ENCODE measurements at regions not wholly inside any gene's neighbourhood (a gene's known extent, or its start where the extent isn't known, plus 50 kb on each side); places are given as distances from the start of the nearest gene placed in this dataset.
"Not testable (repeated sequence)": the region's sequence is repeated elsewhere in the genome, so short reads cannot be mapped to it uniquely, and the experiment has no call there.

DNA sequence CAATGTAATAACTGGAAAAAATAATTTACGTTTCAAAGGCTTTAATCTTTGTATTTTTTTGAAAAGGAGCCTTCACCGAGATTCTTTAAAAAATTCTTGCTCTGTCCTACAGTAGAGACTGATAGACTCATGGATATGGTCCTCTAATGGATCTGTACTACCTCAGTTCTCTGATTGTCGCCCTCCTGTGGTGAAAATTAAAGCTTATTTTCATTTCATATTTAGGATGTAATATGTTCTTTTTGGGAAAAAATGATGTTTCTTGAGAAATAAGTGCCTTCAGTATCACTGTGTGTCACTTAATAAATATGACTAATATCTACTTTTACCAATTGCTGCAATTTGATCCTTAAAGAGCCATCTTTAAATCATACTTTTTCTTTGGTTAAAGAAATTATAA is 4593.3 kb upstream of the OR11H1 start:
- H3K27ac ChIP-seq, result not testable (repeated sequence)
- TF ChIP-seq, protein P1, sequence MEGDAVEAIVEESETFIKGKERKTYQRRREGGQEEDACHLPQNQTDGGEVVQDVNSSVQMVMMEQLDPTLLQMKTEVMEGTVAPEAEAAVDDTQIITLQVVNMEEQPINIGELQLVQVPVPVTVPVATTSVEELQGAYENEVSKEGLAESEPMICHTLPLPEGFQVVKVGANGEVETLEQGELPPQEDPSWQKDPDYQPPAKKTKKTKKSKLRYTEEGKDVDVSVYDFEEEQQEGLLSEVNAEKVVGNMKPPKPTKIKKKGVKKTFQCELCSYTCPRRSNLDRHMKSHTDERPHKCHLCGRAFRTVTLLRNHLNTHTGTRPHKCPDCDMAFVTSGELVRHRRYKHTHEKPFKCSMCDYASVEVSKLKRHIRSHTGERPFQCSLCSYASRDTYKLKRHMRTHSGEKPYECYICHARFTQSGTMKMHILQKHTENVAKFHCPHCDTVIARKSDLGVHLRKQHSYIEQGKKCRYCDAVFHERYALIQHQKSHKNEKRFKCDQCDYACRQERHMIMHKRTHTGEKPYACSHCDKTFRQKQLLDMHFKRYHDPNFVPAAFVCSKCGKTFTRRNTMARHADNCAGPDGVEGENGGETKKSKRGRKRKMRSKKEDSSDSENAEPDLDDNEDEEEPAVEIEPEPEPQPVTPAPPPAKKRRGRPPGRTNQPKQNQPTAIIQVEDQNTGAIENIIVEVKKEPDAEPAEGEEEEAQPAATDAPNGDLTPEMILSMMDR (IDR thresholded peaks at IDR 0.05), result peak; percentile 75

DNA sequence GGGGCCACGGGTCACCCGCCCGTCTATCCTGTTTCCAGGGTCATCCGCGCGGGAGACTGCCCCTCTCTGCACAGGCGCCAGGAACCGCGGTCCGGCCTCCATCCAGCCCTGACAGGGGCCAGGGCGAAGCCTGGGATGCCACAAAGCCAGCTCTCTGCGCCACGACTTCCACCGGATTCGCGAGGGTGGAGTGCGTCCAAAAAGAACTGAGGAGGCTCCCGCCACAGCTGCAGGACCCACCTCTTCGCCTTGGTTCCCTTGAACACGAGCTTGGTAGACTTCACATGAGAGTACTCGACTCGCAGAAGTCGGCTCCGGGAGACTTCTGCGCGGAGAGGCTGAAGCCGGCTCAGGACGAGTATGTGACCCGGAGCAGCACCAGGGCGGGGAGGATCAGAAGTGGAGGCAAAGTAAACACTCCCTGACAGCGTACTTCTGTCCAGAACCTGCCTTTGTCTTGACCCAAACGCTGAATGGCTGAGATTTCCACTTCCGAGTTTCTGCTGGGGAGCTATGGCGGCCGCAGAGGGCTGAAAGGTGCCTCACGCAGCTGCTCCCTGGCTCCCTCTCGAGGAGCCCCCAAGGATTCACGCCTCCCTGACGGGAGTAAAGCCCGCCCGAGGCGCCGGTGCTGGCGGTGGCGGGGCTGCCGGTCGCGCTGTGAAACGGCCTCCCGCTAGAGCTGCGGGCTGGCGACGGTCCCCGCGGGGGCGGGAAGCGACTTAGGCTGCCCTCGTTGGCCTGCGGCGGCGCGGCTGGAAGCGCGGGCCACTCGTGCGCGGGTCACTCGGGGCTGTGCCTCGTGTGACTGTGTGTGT is 4566.7 kb upstream of the OR11H1 start:
- TF ChIP-seq ZFX (IDR thresholded peaks at IDR 0.05; ENCODE audit: borderline replicate concordance), result no peak
- TF ChIP-seq, protein P1 (IDR thresholded peaks at IDR 0.05), result peak; percentile 95
- peak overlapping the region; percentile 84 for H3K27ac ChIP-seq

GRCh38 chr22:10961861-10962255 is 4566.1 kb upstream of the OR11H1 start:
- peak overlapping the region; percentile 84 for H3K27ac ChIP-seq
